Prostate gland (tissue), 2 donors: ENCODE measurements at regions not wholly inside any gene's neighbourhood (a gene's known extent, or its start where the extent isn't known, plus 50 kb on each side); places are given as distances from the start of the nearest gene placed in this dataset.

ENCODE experiments used
- DNase-seq: peaks from one replicate; pipeline ENCODE4 v3.0.0-alpha.2; 2019; ENCODE audit warnings: low spot score
- H3K27ac ChIP-seq, 2 donors: fragments of 200-600 bp; sonication (generic); 2 replicates each; pipeline ENCODE4 v1.5.1; 2017 to 2019
- H3K27me3 ChIP-seq: fragments of 200-600 bp; sonication (generic); replicated peaks from 2 replicates; pipeline ENCODE4 v1.5.1; 2019; ENCODE audit not compliant: insufficient read depth
- H3K36me3 ChIP-seq, 2 donors: fragments of 200-600 bp; sonication (generic); 1 replicate in 1 of 2; 2 replicates in 1 of 2; pipeline versions ENCODE4 v1.5.1 to v1.8.1; 2017 to 2019
- H3K4me1 ChIP-seq: fragments of 200-600 bp; sonication (generic); replicated peaks from 2 replicates; pipeline ENCODE4 v1.5.1; 2019
- H3K4me3 ChIP-seq, 2 donors: fragments of 200-600 bp; sonication (generic); 2 replicates each; pipeline ENCODE4 v1.5.1; 2017 to 2019
- H3K9me3 ChIP-seq: fragments of 200-600 bp; sonication (generic); 2 replicates; pipeline ENCODE4 v1.5.1; 2017
- POLR2A ChIP-seq: fragments of 450-650 bp; IDR thresholded peaks from one replicate; pipeline ENCODE4 v1.6.1; 2016; ENCODE audit warnings: antibody characterized with exemption, mild to moderate bottlenecking
- POLR2AphosphoS5 ChIP-seq: sonication (generic); formaldehyde crosslinking; IDR thresholded peaks from one replicate; pipeline ENCODE4 v1.6.1; 2017; ENCODE audit warnings: antibody characterized with exemption
- WGBS: methylation state at CpG from one replicate; pipeline ENCODE4 v1.1.5; 2018; 5-methylcytosine and 5-hydroxymethylcytosine counted together
- intact Hi-C: fragments of 100-400 bp; cut with DNase I; formaldehyde crosslinking; loops from one replicate; pipeline ENCODE4 v1.14.2; 2022
- TF ChIP-seq, protein P1 (sequence below), 4 experiments: fragments of 200-600 bp in 2 of 4; fragments of 450-650 bp in 2 of 4; sonication (generic) in 2 of 4; IDR thresholded peaks; 1 replicate in 3 of 4; 2 replicates in 1 of 4; pipeline ENCODE4 v1.5.1; 2016 to 2019; ENCODE audit warnings: antibody characterized with exemption in 4 of 4, mild to moderate bottlenecking in 2 of 4, moderate library complexity in 2 of 4

GRCh38 chr6:23747239-23747638 is 378.8 kb upstream of the NRSN1 start:
- no peaks in the 10 kb centered on the region for H3K36me3 ChIP-seq
- 80% methylated on average over 5 of the region's 5 CpGs for WGBS
- DNase-seq = no peak
- intact Hi-C loops = no loop called here
- H3K4me1 ChIP-seq = no peaks in the 10 kb centered on the region
- H3K4me3 ChIP-seq = no peak overlapping the region
- TF ChIP-seq, protein P1, sequence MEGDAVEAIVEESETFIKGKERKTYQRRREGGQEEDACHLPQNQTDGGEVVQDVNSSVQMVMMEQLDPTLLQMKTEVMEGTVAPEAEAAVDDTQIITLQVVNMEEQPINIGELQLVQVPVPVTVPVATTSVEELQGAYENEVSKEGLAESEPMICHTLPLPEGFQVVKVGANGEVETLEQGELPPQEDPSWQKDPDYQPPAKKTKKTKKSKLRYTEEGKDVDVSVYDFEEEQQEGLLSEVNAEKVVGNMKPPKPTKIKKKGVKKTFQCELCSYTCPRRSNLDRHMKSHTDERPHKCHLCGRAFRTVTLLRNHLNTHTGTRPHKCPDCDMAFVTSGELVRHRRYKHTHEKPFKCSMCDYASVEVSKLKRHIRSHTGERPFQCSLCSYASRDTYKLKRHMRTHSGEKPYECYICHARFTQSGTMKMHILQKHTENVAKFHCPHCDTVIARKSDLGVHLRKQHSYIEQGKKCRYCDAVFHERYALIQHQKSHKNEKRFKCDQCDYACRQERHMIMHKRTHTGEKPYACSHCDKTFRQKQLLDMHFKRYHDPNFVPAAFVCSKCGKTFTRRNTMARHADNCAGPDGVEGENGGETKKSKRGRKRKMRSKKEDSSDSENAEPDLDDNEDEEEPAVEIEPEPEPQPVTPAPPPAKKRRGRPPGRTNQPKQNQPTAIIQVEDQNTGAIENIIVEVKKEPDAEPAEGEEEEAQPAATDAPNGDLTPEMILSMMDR (IDR thresholded peaks at IDR 0.05) = no peak
- TF ChIP-seq POLR2A = no peak
- no peak for TF ChIP-seq POLR2AphosphoS5
- H3K9me3 ChIP-seq = no peaks in the 10 kb centered on the region
- no peak overlapping the region for H3K27ac ChIP-seq
- no peaks in the 10 kb centered on the region for H3K27me3 ChIP-seq

DNA sequence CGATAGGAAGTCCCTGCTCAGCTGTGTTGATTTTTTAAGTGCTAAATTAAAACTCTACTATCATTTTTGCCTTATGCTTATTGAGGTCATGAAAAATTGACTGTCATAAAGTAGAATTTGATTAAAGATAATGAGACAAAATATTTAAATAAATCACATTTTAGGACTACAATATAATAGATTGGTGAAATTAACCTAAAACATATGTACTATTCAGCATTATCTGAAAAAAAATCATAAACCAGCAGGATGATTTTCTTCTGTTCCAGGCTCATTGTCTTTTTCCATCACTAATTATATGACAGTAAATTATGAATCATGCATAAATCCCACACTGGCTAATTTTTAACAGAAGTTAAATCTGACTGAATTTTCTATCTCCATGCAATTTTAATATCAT is 373.6 kb upstream of the NRSN1 start:
- H3K36me3 ChIP-seq = no peaks in the 10 kb centered on the region
- H3K27me3 ChIP-seq = no peaks in the 10 kb centered on the region
- no peaks in the 10 kb centered on the region for H3K4me1 ChIP-seq
- H3K27ac ChIP-seq = no peak overlapping the region
- DNase-seq = no peak
- TF ChIP-seq POLR2A (no peak), POLR2AphosphoS5 (no peak)
- TF ChIP-seq, protein P1 (IDR thresholded peaks at IDR 0.05) = no peak
- no peaks in the 10 kb centered on the region for H3K9me3 ChIP-seq
- 73% methylated on average over 1 of the region's 1 CpG for WGBS
- intact Hi-C loops = no loop called here
- no peak overlapping the region for H3K4me3 ChIP-seq

- H3K9me3 ChIP-seq = no peaks in the 10 kb centered on the region
- no peak overlapping the region for H3K27ac ChIP-seq
- intact Hi-C loops = no loop called here
- 88% methylated on average over 1 of the region's 1 CpG for WGBS
- TF ChIP-seq POLR2A = no peak
- TF ChIP-seq, protein P1 (IDR thresholded peaks at IDR 0.05) = peak in 2 of 4 experiments; percentile 17 to 32
- no peak for TF ChIP-seq POLR2AphosphoS5
- no peaks in the 10 kb centered on the region for H3K36me3 ChIP-seq
- no peak overlapping the region for H3K4me3 ChIP-seq
- H3K4me1 ChIP-seq = no peaks in the 10 kb centered on the region
- no peak for DNase-seq
- no peaks in the 10 kb centered on the region for H3K27me3 ChIP-seq
Measured at GRCh38 chr6:23754197-23754596, 371.8 kb upstream of the NRSN1 start.

- no peak for TF ChIP-seq POLR2AphosphoS5
- TF ChIP-seq, protein P1 (IDR thresholded peaks at IDR 0.05) = no peak
- TF ChIP-seq POLR2A = no peak
- no peak for DNase-seq
- H3K27me3 ChIP-seq = no peaks in the 10 kb centered on the region
- 66% methylated on average over 5 of the region's 5 CpGs for WGBS
- H3K36me3 ChIP-seq = no peaks in the 10 kb centered on the region
- H3K27ac ChIP-seq = no peak overlapping the region
- no peaks in the 10 kb centered on the region for H3K9me3 ChIP-seq
- intact Hi-C loops = no loop called here
- H3K4me1 ChIP-seq = no peaks in the 10 kb centered on the region
- no peak overlapping the region for H3K4me3 ChIP-seq
Measured at GRCh38 chr6:23775127-23775526, 350.9 kb upstream of the NRSN1 start.

GRCh38 chr6:23783901-23784300 is 342.1 kb upstream of the NRSN1 start:
- no peak for TF ChIP-seq POLR2AphosphoS5
- WGBS = 43% methylated on average over 2 of the region's 2 CpGs
- H3K4me3 ChIP-seq = no peak overlapping the region
- H3K27ac ChIP-seq = no peak overlapping the region
- no peaks in the 10 kb centered on the region for H3K36me3 ChIP-seq
- intact Hi-C loops = no loop called here
- no peak for DNase-seq
- no peaks in the 10 kb centered on the region for H3K9me3 ChIP-seq
- no peaks in the 10 kb centered on the region for H3K4me1 ChIP-seq
- no peaks in the 10 kb centered on the region for H3K27me3 ChIP-seq
